ENCODE measurements at regions not wholly inside any gene's neighbourhood (a gene's known extent, or its start where the extent isn't known, plus 50 kb on each side); places are given as distances from the start of the nearest gene placed in this dataset.

GRCh38 chr2:22521620-22522019 is 863.4 kb upstream of the KLHL29 start:
- no peak for DNase-seq

GRCh38 chr2:22525681-22526080 is 859.3 kb upstream of the KLHL29 start:
- DNase-seq: no peak

GRCh38 chr2:22530131-22530530 is 854.8 kb upstream of the KLHL29 start:
- no peak for DNase-seq

- DNase-seq: no peak
Observed at GRCh38 chr2:22536133-22536532, 848.8 kb upstream of the KLHL29 start.

GRCh38 chr2:22554453-22554852 is 830.5 kb upstream of the KLHL29 start:
- no peak for DNase-seq

- DNase-seq: no peak
Observed at GRCh38 chr2:22557406-22557805, 827.6 kb upstream of the KLHL29 start.

GRCh38 chr2:22560021-22560420 is 825.0 kb upstream of the KLHL29 start:
- DNase-seq: no peak

- no peak for DNase-seq
Observed at GRCh38 chr2:22579341-22579740, 805.6 kb upstream of the KLHL29 start.

GRCh38 chr2:22582107-22582506 is 802.9 kb upstream of the KLHL29 start:
- DNase-seq: no peak

GRCh38 chr2:22596306-22596705 is 788.7 kb upstream of the KLHL29 start:
- DNase-seq: no peak

GRCh38 chr2:22600156-22600555 is 784.8 kb upstream of the KLHL29 start:
- DNase-seq: no peak

- peak in 1 of 2 experiments; percentile 30 for DNase-seq
Observed at GRCh38 chr2:22600999-22601398, 784.0 kb upstream of the KLHL29 start.

GRCh38 chr2:22604136-22604535 is 780.8 kb upstream of the KLHL29 start:
- no peak for DNase-seq

GRCh38 chr2:22616031-22616430 is 768.9 kb upstream of the KLHL29 start:
- no peak for DNase-seq

- DNase-seq: no peak
Observed at GRCh38 chr2:22623620-22624019, 761.4 kb upstream of the KLHL29 start.

- DNase-seq: no peak
Observed at GRCh38 chr2:22626621-22627020, 758.4 kb upstream of the KLHL29 start.

- DNase-seq: no peak
Observed at GRCh38 chr2:22628221-22628620, 756.8 kb upstream of the KLHL29 start.

GRCh38 chr2:22628906-22629305 is 756.1 kb upstream of the KLHL29 start:
- DNase-seq: no peak

GRCh38 chr2:22634167-22634566 is 750.8 kb upstream of the KLHL29 start:
- DNase-seq: no peak

GRCh38 chr2:22656426-22656825 is 728.6 kb upstream of the KLHL29 start:
- no peak for DNase-seq

- no peak for DNase-seq
Observed at GRCh38 chr2:22673529-22673928, 711.5 kb upstream of the KLHL29 start.

- peak; percentile 64 to 87 for DNase-seq
Observed at GRCh38 chr2:22683914-22684313, 701.1 kb upstream of the KLHL29 start.

- DNase-seq: peak; percentile 72 to 84
Observed at GRCh38 chr2:22690096-22690495, 694.9 kb upstream of the KLHL29 start.

GRCh38 chr2:22691666-22692065 is 693.3 kb upstream of the KLHL29 start:
- DNase-seq: peak in 1 of 2 experiments; percentile 19

GRCh38 chr2:22692746-22693145 is 692.2 kb upstream of the KLHL29 start:
- no peak for DNase-seq

- no peak for DNase-seq
Observed at GRCh38 chr2:22694300-22694699, 690.7 kb upstream of the KLHL29 start.
